ENCODE measurements at regions not wholly inside any gene's neighbourhood (a gene's known extent, or its start where the extent isn't known, plus 50 kb on each side); places are given as distances from the start of the nearest gene placed in this dataset.

- TF ChIP-seq, protein P1, sequence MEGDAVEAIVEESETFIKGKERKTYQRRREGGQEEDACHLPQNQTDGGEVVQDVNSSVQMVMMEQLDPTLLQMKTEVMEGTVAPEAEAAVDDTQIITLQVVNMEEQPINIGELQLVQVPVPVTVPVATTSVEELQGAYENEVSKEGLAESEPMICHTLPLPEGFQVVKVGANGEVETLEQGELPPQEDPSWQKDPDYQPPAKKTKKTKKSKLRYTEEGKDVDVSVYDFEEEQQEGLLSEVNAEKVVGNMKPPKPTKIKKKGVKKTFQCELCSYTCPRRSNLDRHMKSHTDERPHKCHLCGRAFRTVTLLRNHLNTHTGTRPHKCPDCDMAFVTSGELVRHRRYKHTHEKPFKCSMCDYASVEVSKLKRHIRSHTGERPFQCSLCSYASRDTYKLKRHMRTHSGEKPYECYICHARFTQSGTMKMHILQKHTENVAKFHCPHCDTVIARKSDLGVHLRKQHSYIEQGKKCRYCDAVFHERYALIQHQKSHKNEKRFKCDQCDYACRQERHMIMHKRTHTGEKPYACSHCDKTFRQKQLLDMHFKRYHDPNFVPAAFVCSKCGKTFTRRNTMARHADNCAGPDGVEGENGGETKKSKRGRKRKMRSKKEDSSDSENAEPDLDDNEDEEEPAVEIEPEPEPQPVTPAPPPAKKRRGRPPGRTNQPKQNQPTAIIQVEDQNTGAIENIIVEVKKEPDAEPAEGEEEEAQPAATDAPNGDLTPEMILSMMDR (IDR thresholded peaks at IDR 0.05) = no peak
- no peak for TF ChIP-seq POLR2AphosphoS5 (IDR thresholded peaks at IDR 0.05; ENCODE audit: low read depth, low read length)
- TF ChIP-seq, protein P2, sequence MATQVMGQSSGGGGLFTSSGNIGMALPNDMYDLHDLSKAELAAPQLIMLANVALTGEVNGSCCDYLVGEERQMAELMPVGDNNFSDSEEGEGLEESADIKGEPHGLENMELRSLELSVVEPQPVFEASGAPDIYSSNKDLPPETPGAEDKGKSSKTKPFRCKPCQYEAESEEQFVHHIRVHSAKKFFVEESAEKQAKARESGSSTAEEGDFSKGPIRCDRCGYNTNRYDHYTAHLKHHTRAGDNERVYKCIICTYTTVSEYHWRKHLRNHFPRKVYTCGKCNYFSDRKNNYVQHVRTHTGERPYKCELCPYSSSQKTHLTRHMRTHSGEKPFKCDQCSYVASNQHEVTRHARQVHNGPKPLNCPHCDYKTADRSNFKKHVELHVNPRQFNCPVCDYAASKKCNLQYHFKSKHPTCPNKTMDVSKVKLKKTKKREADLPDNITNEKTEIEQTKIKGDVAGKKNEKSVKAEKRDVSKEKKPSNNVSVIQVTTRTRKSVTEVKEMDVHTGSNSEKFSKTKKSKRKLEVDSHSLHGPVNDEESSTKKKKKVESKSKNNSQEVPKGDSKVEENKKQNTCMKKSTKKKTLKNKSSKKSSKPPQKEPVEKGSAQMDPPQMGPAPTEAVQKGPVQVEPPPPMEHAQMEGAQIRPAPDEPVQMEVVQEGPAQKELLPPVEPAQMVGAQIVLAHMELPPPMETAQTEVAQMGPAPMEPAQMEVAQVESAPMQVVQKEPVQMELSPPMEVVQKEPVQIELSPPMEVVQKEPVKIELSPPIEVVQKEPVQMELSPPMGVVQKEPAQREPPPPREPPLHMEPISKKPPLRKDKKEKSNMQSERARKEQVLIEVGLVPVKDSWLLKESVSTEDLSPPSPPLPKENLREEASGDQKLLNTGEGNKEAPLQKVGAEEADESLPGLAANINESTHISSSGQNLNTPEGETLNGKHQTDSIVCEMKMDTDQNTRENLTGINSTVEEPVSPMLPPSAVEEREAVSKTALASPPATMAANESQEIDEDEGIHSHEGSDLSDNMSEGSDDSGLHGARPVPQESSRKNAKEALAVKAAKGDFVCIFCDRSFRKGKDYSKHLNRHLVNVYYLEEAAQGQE (IDR thresholded peaks at IDR 0.05; ENCODE audit: insufficient read depth in 1 of 2, low read depth in 2 of 2, low read length in 1 of 2) = no peak
- no peak for TF ChIP-seq SIN3A (IDR thresholded peaks at IDR 0.05; ENCODE audit: borderline replicate concordance, insufficient read depth, low read depth, low read length)
These were observed 192.9 kb downstream of the ZBBX start for GRCh38 chr3:167187221-167187620.
